Progenitor cell of endocrine pancreas (in vitro differentiated cells): ENCODE measurements at regions not wholly inside any gene's neighbourhood (a gene's known extent, or its start where the extent isn't known, plus 50 kb on each side); places are given as distances from the start of the nearest gene placed in this dataset.

Experiments
- DNase-seq: peaks from one replicate; pipeline ENCODE4 v3.0.0; 2021; ENCODE audit warnings: low spot score; ENCODE audit not compliant: unreplicated experiment
- H3K27ac Mint-ChIP-seq: 2 replicates; pipeline ENCODE4 v1.8.0; 2021; ENCODE audit warnings: mild to moderate bottlenecking, moderate library complexity, mixed read lengths
- H3K27me3 Mint-ChIP-seq: 2 replicates; pipeline ENCODE4 v1.8.0; 2021; ENCODE audit warnings: mixed read lengths
- H3K36me3 Mint-ChIP-seq: 2 replicates; pipeline ENCODE4 v1.8.0; 2022; ENCODE audit warnings: mixed read lengths; ENCODE audit not compliant: insufficient read depth
- H3K4me1 Mint-ChIP-seq: 2 replicates; pipeline ENCODE4 v1.8.0; 2021; ENCODE audit warnings: low read depth, mixed read lengths
- H3K4me3 Mint-ChIP-seq: 2 replicates; pipeline ENCODE4 v1.8.0; 2021; ENCODE audit warnings: low read depth, mild to moderate bottlenecking, moderate library complexity, mixed read lengths
- H3K9me3 Mint-ChIP-seq: 2 replicates; pipeline ENCODE4 v1.8.0; 2021; ENCODE audit warnings: low read depth, mixed read lengths
- TF ChIP-seq, protein P1 (sequence below): fragments of 200-600 bp; sonication (generic); IDR thresholded peaks from one replicate; pipeline ENCODE4 v1.5.0; 2021; ENCODE audit warnings: antibody characterized with exemption, mild to moderate bottlenecking; ENCODE audit not compliant: unreplicated experiment

DNA sequence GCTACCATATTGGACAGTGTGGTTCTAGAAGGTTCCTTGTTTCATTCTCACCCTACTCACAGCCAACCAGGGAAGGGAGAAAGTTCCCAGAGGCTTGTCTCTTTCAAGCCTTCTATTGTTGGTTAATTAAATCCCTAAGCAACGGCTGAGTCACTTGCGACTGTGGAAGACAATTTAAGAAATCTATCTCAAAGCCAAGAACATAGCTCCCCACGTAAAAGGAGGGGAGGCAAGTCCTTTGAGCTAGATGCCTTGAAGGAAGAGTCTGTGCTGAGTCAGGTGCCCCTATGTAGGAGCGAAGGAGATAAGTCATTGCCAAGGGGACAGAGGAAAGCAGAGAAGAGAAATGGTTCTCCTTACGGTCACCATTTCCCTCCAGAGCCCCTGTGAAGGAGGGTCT lies 79.4 kb upstream of the PPP2R5A start:
- no peak overlapping the region for H3K27ac Mint-ChIP-seq
- H3K4me3 Mint-ChIP-seq, result no peak overlapping the region
- H3K9me3 Mint-ChIP-seq, result no peaks in the 10 kb centered on the region
- TF ChIP-seq, protein P1, sequence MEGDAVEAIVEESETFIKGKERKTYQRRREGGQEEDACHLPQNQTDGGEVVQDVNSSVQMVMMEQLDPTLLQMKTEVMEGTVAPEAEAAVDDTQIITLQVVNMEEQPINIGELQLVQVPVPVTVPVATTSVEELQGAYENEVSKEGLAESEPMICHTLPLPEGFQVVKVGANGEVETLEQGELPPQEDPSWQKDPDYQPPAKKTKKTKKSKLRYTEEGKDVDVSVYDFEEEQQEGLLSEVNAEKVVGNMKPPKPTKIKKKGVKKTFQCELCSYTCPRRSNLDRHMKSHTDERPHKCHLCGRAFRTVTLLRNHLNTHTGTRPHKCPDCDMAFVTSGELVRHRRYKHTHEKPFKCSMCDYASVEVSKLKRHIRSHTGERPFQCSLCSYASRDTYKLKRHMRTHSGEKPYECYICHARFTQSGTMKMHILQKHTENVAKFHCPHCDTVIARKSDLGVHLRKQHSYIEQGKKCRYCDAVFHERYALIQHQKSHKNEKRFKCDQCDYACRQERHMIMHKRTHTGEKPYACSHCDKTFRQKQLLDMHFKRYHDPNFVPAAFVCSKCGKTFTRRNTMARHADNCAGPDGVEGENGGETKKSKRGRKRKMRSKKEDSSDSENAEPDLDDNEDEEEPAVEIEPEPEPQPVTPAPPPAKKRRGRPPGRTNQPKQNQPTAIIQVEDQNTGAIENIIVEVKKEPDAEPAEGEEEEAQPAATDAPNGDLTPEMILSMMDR, result no peak
- peaks cover 4% of the 10 kb centered on the region for H3K4me1 Mint-ChIP-seq
- no peak for DNase-seq
- no peaks in the 10 kb centered on the region for H3K27me3 Mint-ChIP-seq
- no peaks in the 10 kb centered on the region for H3K36me3 Mint-ChIP-seq

DNA sequence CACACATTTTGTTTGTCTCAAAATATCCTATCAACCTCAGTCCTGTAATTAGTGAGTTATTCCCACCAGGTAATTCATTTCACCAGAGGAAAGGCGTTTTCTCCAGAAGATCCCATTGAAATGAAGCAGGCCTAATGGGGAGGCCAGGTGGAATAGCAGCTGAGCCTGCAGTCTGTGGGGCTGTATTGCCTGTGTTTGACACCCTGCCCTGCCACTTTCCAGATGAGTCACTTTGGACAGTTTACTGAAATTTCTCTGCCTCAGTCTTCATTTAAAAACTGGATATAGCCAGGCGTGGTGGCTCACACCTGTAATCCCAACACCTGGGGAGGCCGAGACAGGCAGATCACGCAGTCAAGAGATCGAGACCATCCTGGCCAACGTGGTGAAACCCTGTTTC lies 78.1 kb upstream of the PPP2R5A start:
- Mint-ChIP-seq H3K4me3 (no peak overlapping the region), H3K27ac (no peak overlapping the region), H3K27me3 (no peaks in the 10 kb centered on the region), H3K36me3 (no peaks in the 10 kb centered on the region), H3K9me3 (no peaks in the 10 kb centered on the region), H3K4me1 (peaks cover 4% of the 10 kb centered on the region)
- no peak for DNase-seq
- TF ChIP-seq, protein P1, result no peak

DNA sequence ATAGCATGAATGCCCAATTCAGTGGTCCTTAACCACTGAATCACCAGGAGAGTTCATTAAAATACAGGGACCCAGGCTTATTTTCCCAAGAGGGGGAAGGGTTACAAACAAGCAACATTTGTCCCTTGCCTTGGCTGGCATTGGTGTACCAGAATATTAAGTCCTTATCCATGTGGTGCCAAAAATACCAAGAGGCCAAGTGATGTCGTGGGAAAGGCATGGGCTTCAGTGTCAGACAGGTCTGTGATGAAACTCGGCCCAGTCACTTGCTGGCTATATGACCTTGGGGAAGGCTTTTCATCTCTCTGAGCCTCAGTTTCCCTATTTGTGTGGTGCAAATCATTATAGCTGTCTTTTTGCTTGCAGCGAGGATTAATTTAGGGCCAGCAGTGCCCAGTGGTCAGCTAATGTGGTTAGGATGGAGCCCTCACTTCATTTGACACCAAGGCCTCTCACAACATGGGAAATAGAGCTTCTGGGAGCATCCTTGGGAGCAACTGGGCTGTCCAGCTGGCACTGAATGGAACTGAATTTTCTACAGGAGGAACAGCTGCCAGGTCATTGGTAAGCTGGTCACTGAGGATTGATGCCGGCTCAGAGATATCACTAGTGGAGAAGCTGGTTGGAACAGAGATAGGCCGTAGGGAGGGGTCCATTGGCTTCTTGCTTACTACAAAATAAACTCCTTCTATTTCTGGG lies 77.2 kb upstream of the PPP2R5A start:
- no peak overlapping the region for H3K4me3 Mint-ChIP-seq
- TF ChIP-seq, protein P1, result no peak
- no peak for DNase-seq
- no peaks in the 10 kb centered on the region for H3K27me3 Mint-ChIP-seq
- H3K36me3 Mint-ChIP-seq, result no peaks in the 10 kb centered on the region
- no peak overlapping the region for H3K27ac Mint-ChIP-seq
- no peaks in the 10 kb centered on the region for H3K9me3 Mint-ChIP-seq
- H3K4me1 Mint-ChIP-seq, result peaks cover 4% of the 10 kb centered on the region

DNA sequence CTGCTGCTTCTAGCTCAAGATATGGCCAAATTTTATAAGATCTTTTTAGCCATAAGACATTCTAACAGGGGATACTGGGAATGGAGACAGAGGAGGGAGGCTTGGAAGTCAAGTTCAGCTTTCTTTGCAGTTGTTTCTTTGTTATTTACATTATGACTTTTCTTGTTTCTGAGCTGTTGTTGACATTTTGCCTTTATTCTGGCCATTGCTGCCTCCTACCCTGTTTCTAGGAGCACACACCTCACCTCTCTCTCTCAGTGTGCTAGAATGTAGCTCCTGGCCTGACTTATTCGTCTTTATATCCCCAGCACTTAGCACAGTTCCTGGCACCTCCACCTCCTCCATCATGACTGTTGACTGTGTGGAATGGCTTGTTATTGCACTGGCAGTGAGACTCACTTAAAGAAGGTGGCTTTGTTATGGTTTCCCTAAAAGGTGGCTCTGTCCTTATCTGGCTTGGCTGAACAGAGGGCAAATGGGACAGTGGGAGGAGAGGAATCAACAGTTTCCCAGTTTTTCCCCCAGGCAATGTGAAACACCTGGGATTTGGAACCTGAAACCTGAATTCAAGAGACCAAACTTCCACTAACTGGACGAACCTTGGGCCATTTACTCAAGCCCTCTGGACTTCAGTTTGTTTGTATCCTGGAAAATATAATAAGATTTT lies 76.1 kb upstream of the PPP2R5A start:
- DNase-seq, result no peak

DNA sequence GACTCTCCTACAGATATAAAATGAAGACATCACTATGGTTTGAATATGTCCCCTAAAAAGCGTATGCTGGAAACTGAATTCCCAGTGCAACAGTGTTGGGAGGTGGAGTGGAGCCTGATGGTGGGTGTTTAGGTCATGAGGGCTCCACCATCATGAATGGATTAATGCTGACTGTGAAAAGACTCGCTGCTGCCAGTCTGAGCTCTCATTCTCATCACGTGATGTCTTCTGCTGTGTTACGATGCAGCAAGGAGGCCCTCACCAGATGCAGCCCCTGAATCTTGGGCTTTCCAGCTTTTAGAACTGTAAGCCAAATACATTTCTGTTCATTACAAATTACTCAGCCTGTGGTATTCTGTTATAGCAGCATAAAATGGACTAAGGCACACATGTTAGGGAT lies 73.8 kb upstream of the PPP2R5A start:
- Mint-ChIP-seq H3K4me3 (no peak overlapping the region), H3K36me3 (no peaks in the 10 kb centered on the region), H3K27ac (no peak overlapping the region), H3K9me3 (no peaks in the 10 kb centered on the region), H3K27me3 (no peaks in the 10 kb centered on the region), H3K4me1 (peaks cover 10% of the 10 kb centered on the region)
- no peak for DNase-seq
- TF ChIP-seq, protein P1, result no peak

More for the DNA sequence above, 76.1 kb upstream of the PPP2R5A start:
- H3K4me1 Mint-ChIP-seq, result peaks cover 4% of the 10 kb centered on the region
- no peaks in the 10 kb centered on the region for H3K36me3 Mint-ChIP-seq
- no peaks in the 10 kb centered on the region for H3K27me3 Mint-ChIP-seq
- no peak overlapping the region for H3K27ac Mint-ChIP-seq
- no peaks in the 10 kb centered on the region for H3K9me3 Mint-ChIP-seq
- no peak overlapping the region for H3K4me3 Mint-ChIP-seq
- TF ChIP-seq, protein P1, result no peak
